Memory B cell (primary cell): ENCODE measurements at regions not wholly inside any gene's neighbourhood (a gene's known extent, or its start where the extent isn't known, plus 50 kb on each side); places are given as distances from the start of the nearest gene placed in this dataset.

Experiments
- ATAC-seq: fragments of 150-1000 bp; cut with Tn5 transposase; 2 replicates; pipeline ENCODE4 v1.10.0; 2021; ENCODE audit warnings: low read depth, mild to moderate bottlenecking, moderate library complexity
- DNase-seq, 2 donors: peaks; one replicate each; pipeline ENCODE4 v3.0.0; 2022; ENCODE audit warnings: low spot score in 2 of 2
- H3K27ac Mint-ChIP-seq: one replicate; pipeline ENCODE4 v1.8.0; 2022; ENCODE audit warnings: mild to moderate bottlenecking, moderate library complexity, mixed read lengths
- H3K27me3 Mint-ChIP-seq: one replicate; pipeline ENCODE4 v1.8.0; 2022; ENCODE audit warnings: mixed read lengths
- H3K36me3 Mint-ChIP-seq: one replicate; pipeline ENCODE4 v1.8.0; 2022; ENCODE audit warnings: mild to moderate bottlenecking, mixed read lengths
- H3K4me1 Mint-ChIP-seq: one replicate; pipeline ENCODE4 v1.8.0; 2022; ENCODE audit warnings: mixed read lengths
- H3K4me3 Mint-ChIP-seq: one replicate; pipeline ENCODE4 v1.8.0; 2022; ENCODE audit warnings: mild to moderate bottlenecking, moderate library complexity, mixed read lengths
- H3K9me3 Mint-ChIP-seq: one replicate; pipeline ENCODE4 v1.8.0; 2022; ENCODE audit warnings: mixed read lengths

DNA sequence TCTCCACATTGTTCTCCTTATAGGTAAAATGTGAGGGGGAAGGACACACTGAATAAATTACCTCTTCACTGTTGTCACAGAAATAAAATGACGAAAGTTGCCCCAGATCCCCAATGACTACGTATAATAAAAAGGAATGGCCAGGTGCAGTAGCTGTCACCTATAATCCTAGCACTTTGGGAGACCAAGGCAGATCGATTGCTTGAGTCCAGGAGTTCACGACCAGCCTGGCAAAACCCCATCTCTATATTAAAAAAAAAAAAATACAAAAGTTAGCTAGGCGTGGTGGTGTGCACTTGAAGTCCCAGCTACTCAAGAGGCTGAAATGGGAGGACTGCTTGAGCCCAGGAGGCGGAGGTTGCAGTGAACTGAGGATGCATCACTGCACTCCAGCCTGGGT is 82.2 kb upstream of the APC start:
- H3K27me3 Mint-ChIP-seq = peaks cover 8% of the 10 kb centered on the region
- no peak overlapping the region for H3K4me3 Mint-ChIP-seq
- no peaks in the 10 kb centered on the region for H3K4me1 Mint-ChIP-seq
- H3K36me3 Mint-ChIP-seq = peaks cover 6% of the 10 kb centered on the region
- no peak overlapping the region for H3K27ac Mint-ChIP-seq
- H3K9me3 Mint-ChIP-seq = peaks cover 3% of the 10 kb centered on the region
- ATAC-seq (no peak), DNase-seq (no peak)

DNA sequence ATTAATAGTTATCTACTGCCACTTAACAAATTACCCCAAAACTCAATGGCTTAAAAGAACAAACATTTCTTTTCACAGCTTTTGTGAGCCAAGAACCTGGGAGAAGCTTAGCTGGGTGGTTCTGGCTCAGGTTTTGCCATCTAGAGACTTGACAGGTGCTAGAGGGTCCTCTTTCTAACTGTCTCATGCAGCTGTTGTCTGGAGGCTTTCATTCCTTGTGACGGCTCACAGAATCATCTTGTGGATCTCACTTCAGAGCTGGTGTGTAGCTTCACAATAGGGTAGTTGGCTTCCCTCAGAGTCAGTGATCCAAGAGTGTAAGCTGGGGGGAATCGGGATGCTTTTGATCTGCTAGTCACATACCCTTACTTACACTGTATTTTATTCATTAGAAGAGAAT is 81.2 kb upstream of the APC start:
- H3K27me3 Mint-ChIP-seq = peaks cover 8% of the 10 kb centered on the region
- H3K4me3 Mint-ChIP-seq = no peak overlapping the region
- H3K9me3 Mint-ChIP-seq = peaks cover 9% of the 10 kb centered on the region
- H3K36me3 Mint-ChIP-seq = peaks cover 8% of the 10 kb centered on the region
- H3K27ac Mint-ChIP-seq = no peak overlapping the region
- DNase-seq = no peak
- no peak for ATAC-seq
- H3K4me1 Mint-ChIP-seq = no peaks in the 10 kb centered on the region

DNA sequence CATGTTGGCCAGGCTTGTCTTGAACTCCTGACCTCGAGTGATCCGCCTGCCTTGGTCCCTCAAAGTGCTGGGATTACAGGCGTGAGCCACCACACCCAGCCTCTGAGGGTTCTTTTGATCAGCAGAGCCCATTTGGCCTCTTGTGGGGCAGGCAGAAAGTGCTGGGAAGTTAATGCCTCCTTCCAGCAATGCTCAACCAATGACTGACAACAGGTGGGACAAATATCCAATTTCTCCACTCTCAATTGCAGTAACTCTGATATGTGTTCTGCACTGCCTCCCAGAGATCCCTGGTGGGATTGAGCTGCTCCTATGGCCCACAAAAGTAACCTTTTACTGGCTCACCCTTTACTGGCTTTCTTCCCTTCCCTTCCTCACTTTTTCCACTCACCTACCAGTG is 79.9 kb upstream of the APC start:
- no peak for ATAC-seq
- no peak for DNase-seq
- H3K9me3 Mint-ChIP-seq = peaks cover 9% of the 10 kb centered on the region
- H3K27ac Mint-ChIP-seq = no peak overlapping the region
- no peaks in the 10 kb centered on the region for H3K4me1 Mint-ChIP-seq
- H3K36me3 Mint-ChIP-seq = peaks cover 8% of the 10 kb centered on the region
- no peak overlapping the region for H3K4me3 Mint-ChIP-seq
- peaks cover 5% of the 10 kb centered on the region for H3K27me3 Mint-ChIP-seq

DNA sequence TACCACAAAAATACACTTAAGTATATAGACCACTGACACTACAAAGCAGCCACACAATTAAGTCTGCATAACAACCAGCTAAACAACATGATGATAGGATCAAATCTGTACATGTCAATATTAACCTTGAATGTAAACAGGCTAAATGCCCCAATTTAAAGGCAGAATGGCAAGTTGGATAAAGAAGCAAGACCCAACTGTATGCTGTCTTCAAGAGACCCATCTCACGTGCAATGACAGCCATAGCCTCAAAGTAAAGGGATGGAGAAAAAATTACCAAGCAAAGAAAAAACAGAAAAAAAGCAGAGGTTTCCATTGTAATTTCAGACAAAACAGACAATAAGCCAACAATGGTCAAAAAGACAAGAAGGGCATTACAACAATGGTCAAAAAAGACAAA is 77.3 kb upstream of the APC start:
- ATAC-seq (no peak), DNase-seq (no peak)
- peaks cover 3% of the 10 kb centered on the region for H3K27me3 Mint-ChIP-seq
- no peak overlapping the region for H3K4me3 Mint-ChIP-seq
- peaks cover 8% of the 10 kb centered on the region for H3K36me3 Mint-ChIP-seq
- H3K4me1 Mint-ChIP-seq = no peaks in the 10 kb centered on the region
- peaks cover 9% of the 10 kb centered on the region for H3K9me3 Mint-ChIP-seq
- H3K27ac Mint-ChIP-seq = no peak overlapping the region

DNA sequence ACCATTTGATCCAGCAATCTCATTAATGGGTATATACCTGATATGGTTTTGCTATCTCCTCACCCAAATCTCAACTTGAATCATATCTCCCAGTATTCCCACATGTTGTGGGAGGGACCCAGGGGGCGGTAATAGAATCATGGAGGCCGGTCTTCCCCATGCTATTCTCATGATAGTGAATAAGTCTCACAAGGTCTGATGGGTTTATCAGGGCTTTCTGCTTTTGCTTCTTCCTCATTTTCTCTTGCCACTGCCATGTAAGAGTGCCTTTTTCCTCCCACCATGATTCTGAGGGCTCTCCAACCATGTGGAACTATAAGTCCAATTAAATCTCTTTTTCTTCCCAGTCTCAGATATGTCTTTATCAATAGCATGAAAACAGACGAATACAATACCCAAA is 74.5 kb upstream of the APC start:
- DNase-seq (no peak), ATAC-seq (no peak)
- peaks cover 1% of the 10 kb centered on the region for H3K27me3 Mint-ChIP-seq
- H3K4me1 Mint-ChIP-seq = no peaks in the 10 kb centered on the region
- H3K36me3 Mint-ChIP-seq = peaks cover 8% of the 10 kb centered on the region
- H3K4me3 Mint-ChIP-seq = no peak overlapping the region
- peaks cover 9% of the 10 kb centered on the region for H3K9me3 Mint-ChIP-seq
- no peak overlapping the region for H3K27ac Mint-ChIP-seq

DNA sequence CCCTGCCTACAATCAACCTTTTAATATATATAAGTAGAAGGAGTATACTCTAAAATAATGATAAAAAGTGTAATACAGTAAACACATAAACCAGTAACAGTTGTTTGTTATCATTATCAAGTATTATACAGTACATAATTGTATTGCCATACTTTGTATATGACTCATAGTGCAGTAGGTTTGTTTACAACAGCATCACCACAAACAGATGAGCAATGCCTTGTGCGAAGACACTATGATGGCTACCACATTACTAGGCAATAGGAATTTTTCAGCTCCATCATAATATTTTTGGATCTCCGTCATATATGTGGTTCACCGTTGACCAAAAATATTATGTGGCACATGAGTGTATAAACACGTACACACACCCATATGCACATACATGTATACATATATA is 69.7 kb upstream of the APC start:
- no peak overlapping the region for H3K4me3 Mint-ChIP-seq
- no peaks in the 10 kb centered on the region for H3K36me3 Mint-ChIP-seq
- H3K27ac Mint-ChIP-seq = no peak overlapping the region
- H3K4me1 Mint-ChIP-seq = no peaks in the 10 kb centered on the region
- no peaks in the 10 kb centered on the region for H3K27me3 Mint-ChIP-seq
- no peak for DNase-seq
- no peak for ATAC-seq
- H3K9me3 Mint-ChIP-seq = no peaks in the 10 kb centered on the region

DNA sequence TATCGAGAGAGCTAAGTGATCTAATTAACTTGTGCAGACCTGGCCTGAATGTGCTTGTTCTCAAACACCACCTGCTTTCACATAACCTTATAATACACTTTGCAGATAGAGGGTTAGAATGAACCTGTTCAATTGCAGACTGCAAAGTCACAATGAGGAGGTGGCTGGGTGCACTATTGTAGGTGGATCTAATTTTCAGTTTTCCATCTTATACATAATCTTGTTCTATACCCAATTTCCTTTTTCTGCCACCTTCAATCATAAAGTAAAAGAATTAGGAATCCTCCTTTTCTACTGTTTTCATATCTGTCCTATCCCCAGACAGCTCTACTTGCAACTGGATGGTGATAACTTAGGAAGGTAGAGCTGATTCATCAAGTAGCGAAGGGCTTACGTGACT is 68.8 kb upstream of the APC start:
- Mint-ChIP-seq H3K9me3 (no peaks in the 10 kb centered on the region), H3K27ac (no peak overlapping the region), H3K4me3 (no peak overlapping the region), H3K27me3 (peaks cover under 1% of the 10 kb centered on the region), H3K36me3 (no peaks in the 10 kb centered on the region), H3K4me1 (no peaks in the 10 kb centered on the region)
- DNase-seq = no peak
- no peak for ATAC-seq

DNA sequence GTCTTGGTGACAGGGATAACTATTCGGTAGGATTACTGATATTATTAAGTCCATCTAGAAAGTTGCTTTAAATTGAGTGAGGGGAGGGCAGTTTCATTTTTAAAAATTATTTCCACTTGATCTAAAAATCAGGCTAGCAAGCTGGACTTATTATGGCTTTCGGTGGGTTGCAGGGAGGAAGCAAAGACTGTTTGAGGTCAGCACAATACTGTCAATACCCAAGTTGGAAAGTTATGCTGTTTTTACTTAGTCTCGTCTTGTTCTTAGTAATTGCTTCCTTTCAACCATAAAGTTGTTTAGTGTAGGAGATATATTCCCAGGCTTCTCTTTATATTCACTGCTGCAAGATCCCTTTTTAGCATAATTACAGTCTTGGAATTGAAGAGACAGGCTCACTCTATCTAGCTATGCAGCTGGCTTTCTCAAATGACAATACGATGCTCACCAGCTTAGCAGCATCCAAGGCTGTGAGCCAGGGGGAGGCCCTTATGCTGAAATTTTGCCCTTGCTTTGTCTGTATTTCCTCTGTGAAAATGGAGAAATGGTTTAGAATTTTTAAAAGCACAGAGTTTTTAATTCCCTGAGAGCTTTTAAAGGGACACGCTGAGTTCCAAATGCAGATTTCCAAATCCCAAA is 68.2 kb upstream of the APC start:
- DNase-seq (no peak), ATAC-seq (no peak)
- H3K9me3 Mint-ChIP-seq = no peaks in the 10 kb centered on the region
- no peaks in the 10 kb centered on the region for H3K4me1 Mint-ChIP-seq
- H3K27ac Mint-ChIP-seq = no peak overlapping the region
- H3K36me3 Mint-ChIP-seq = no peaks in the 10 kb centered on the region
- no peak overlapping the region for H3K4me3 Mint-ChIP-seq
- peaks cover 3% of the 10 kb centered on the region for H3K27me3 Mint-ChIP-seq

DNA sequence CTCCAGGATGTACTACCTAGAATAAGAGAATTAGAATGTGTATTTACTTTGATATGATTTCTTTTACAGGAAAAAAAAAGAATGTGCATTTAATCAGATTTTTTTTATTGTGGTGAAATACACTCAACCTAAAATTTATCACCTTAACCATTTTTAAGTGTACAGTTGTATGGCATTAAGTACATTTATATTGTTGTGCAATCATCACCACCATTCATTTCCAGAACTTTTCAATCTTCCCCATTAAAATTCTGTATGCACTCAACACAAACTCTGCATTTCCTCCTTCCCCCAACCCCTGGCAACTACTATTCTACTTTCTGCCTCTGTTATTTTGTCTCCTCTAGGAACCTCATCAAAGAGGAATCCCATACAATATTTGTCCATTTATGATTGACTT is 66.0 kb upstream of the APC start:
- DNase-seq (no peak), ATAC-seq (no peak)
- no peaks in the 10 kb centered on the region for H3K36me3 Mint-ChIP-seq
- H3K4me3 Mint-ChIP-seq = no peak overlapping the region
- H3K4me1 Mint-ChIP-seq = no peaks in the 10 kb centered on the region
- H3K27me3 Mint-ChIP-seq = peaks cover 4% of the 10 kb centered on the region
- no peak overlapping the region for H3K27ac Mint-ChIP-seq
- H3K9me3 Mint-ChIP-seq = peaks cover 2% of the 10 kb centered on the region

DNA sequence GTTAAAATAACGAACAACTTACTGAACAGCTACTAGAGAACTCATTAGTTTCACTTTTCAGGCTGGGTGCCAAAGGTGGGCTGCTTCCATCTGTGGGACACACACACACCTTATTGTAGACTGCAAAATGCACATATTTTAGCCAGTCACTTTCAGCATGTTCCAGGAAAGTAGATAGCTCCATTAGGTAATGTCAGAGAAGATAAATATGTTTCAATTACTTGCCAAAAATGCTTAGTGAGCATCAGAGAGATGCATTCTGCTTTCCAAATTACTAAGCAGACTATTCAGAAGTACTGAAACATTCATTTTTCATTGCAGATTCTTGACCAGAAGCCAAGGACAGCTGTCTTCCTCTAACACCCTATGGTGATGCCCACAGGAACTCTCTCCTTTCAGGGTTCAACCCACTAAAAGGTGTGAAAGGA is 56.2 kb upstream of the APC start:
- H3K4me3 Mint-ChIP-seq = no peak overlapping the region
- H3K27ac Mint-ChIP-seq = no peak overlapping the region
- peaks cover 8% of the 10 kb centered on the region for H3K27me3 Mint-ChIP-seq
- ATAC-seq (no peak), DNase-seq (no peak)
- peaks cover 4% of the 10 kb centered on the region for H3K36me3 Mint-ChIP-seq
- H3K9me3 Mint-ChIP-seq = peaks cover 5% of the 10 kb centered on the region
- H3K4me1 Mint-ChIP-seq = peaks cover 11% of the 10 kb centered on the region

DNA sequence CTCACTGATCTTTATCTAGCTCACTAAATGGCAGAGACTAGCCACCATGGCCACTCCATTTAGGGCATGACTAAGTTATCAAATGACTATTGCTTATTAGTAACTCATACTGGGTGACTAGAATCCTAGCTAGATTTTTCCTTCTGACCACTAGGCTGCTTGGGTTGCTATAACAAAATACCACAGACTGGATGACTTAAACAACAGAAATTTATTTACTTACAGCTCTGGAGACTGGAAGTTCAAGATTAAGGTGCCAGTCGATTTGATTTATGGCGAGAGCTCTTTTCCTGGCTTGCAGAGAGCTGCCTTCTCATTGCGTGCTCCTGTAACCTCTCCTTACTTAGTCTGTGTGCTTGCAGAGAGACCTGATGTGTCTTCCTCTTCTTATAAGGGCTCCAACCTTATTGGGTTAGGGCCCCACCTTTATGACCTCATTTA is 55.0 kb upstream of the APC start:
- peaks cover 4% of the 10 kb centered on the region for H3K36me3 Mint-ChIP-seq
- H3K4me1 Mint-ChIP-seq = peaks cover 14% of the 10 kb centered on the region
- no peak overlapping the region for H3K4me3 Mint-ChIP-seq
- H3K9me3 Mint-ChIP-seq = peaks cover 5% of the 10 kb centered on the region
- H3K27ac Mint-ChIP-seq = no peak overlapping the region
- H3K27me3 Mint-ChIP-seq = peaks cover 8% of the 10 kb centered on the region
- ATAC-seq (no peak), DNase-seq (no peak)

DNA sequence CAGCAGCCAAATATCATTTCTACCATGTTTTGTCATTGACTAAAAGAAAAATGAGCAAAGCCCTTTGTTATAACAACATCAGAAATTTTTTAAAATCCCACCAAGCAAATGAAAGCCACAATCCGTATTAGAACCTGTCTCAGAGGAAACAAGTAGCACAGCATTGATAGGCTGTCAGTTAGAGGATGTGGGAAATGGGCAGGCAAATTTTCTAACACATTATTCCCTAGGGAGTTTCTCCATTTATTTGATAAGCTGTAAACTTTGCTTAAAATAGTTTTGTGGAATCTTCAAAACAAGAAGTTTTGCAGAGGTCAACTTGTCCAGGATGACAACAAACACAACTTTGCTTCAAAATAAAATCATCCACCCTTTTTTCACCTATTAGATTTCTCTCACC is 53.6 kb upstream of the APC start:
- peaks cover 5% of the 10 kb centered on the region for H3K9me3 Mint-ChIP-seq
- DNase-seq (no peak), ATAC-seq (peak; percentile 58)

DNA sequence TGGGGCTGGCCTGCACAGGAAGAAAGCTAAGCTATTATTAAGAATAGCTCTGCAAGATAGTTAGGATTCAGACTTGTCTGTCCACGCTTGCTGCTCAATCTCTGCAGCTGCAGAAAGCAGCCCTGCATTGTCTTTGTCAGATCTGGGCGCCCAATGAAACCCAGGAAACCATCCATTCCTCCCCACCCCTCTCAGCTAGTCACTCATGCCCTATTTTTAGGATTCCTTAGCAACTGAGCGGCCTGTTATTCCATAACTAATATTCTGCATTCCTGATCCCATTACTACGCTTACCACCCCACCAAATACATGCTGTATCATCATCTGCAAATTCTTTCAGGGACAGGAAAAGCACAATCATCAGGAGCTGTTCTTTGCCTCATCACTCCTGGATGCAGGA is 52.9 kb upstream of the APC start:
- Mint-ChIP-seq H3K4me1 (peaks cover 14% of the 10 kb centered on the region), H3K4me3 (no peak overlapping the region), H3K27ac (no peak overlapping the region), H3K27me3 (peaks cover 4% of the 10 kb centered on the region), H3K36me3 (peaks cover 4% of the 10 kb centered on the region), H3K9me3 (peaks cover 5% of the 10 kb centered on the region)
- DNase-seq = no peak
- ATAC-seq = peak; percentile 12

More for the DNA sequence above, 53.6 kb upstream of the APC start:
- Mint-ChIP-seq H3K4me1 (peaks cover 14% of the 10 kb centered on the region), H3K4me3 (no peak overlapping the region), H3K36me3 (peaks cover 4% of the 10 kb centered on the region), H3K27ac (no peak overlapping the region), H3K27me3 (peaks cover 5% of the 10 kb centered on the region)

DNA sequence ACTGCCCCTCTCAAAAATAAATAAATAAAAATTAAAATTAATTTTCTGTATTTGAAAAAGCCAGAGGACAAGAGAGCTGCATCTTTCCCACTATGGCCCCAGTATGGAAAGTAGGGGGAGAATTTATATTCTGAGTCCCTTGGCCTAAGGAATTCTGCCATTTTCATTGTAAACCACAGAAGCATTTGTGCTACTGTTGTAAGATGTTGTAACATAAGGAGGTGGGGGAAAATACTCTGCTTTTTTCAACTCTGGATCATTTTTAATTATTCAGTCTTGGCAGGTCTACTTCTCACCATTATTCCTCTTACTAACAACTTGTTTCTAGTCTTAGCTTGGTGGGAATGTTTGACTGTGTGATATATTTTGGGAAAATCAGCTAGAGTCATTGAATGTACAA is 52.3 kb upstream of the APC start:
- H3K9me3 Mint-ChIP-seq = peaks cover 5% of the 10 kb centered on the region
- H3K27me3 Mint-ChIP-seq = peaks cover 4% of the 10 kb centered on the region
- no peak overlapping the region for H3K27ac Mint-ChIP-seq
- H3K36me3 Mint-ChIP-seq = peaks cover 4% of the 10 kb centered on the region
- no peak overlapping the region for H3K4me3 Mint-ChIP-seq
- no peak for ATAC-seq
- DNase-seq = no peak
- peaks cover 14% of the 10 kb centered on the region for H3K4me1 Mint-ChIP-seq

DNA sequence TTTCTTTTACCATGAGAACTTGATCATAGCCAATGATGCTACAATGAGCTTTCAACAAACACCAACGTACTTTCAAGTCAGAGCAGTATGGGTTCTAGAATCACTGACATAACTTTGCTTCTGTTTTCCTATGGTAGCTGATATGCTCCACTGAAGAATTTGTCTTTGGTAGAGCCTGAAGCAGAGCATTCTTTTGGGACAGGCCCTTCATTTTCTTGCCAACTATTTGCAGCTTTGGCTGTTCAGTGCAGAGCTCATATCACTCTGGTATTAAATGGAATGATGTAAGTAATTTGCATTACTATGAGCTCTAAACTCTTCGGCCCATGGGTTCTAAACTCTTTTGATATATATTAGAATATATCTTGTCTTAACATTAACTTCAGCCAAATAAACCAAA is 51.8 kb upstream of the APC start:
- Mint-ChIP-seq H3K4me1 (peaks cover 14% of the 10 kb centered on the region), H3K4me3 (no peak overlapping the region), H3K27me3 (peaks cover 2% of the 10 kb centered on the region), H3K36me3 (peaks cover 4% of the 10 kb centered on the region), H3K27ac (no peak overlapping the region), H3K9me3 (peaks cover 5% of the 10 kb centered on the region)
- DNase-seq = no peak
- ATAC-seq = no peak
